Gastrocnemius medialis (tissue), 4 donors: ENCODE measurements at regions not wholly inside any gene's neighbourhood (a gene's known extent, or its start where the extent isn't known, plus 50 kb on each side); places are given as distances from the start of the nearest gene placed in this dataset.

Experiments used
- POLR2A ChIP-seq, 2 donors: fragments of 450-650 bp; IDR thresholded peaks; one replicate each; pipeline ENCODE4 v1.6.1; 2017; ENCODE audit warnings: antibody characterized with exemption in 2 of 2, mild to moderate bottlenecking in 2 of 2, moderate library complexity in 2 of 2
- TF ChIP-seq, protein P1 (sequence below), 5 experiments: fragments of 450-650 bp in 3 of 5; fragments of 200-600 bp in 2 of 5; sonication (generic) in 2 of 5; IDR thresholded peaks in 4 of 5; conservative IDR thresholded peaks in 1 of 5; 1 replicate in 4 of 5; 2 replicates in 1 of 5; pipeline ENCODE4 v1.5.1; 2016 to 2019; ENCODE audit warnings: antibody characterized with exemption in 5 of 5, mild to moderate bottlenecking in 3 of 5, moderate library complexity in 3 of 5

- TF ChIP-seq, protein P1, sequence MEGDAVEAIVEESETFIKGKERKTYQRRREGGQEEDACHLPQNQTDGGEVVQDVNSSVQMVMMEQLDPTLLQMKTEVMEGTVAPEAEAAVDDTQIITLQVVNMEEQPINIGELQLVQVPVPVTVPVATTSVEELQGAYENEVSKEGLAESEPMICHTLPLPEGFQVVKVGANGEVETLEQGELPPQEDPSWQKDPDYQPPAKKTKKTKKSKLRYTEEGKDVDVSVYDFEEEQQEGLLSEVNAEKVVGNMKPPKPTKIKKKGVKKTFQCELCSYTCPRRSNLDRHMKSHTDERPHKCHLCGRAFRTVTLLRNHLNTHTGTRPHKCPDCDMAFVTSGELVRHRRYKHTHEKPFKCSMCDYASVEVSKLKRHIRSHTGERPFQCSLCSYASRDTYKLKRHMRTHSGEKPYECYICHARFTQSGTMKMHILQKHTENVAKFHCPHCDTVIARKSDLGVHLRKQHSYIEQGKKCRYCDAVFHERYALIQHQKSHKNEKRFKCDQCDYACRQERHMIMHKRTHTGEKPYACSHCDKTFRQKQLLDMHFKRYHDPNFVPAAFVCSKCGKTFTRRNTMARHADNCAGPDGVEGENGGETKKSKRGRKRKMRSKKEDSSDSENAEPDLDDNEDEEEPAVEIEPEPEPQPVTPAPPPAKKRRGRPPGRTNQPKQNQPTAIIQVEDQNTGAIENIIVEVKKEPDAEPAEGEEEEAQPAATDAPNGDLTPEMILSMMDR (IDR thresholded peaks at IDR 0.05 in 4 of 5, conservative IDR thresholded peaks at IDR 0.05 in 1 of 5) = no peak
- no peak for TF ChIP-seq POLR2A (IDR thresholded peaks at IDR 0.05)
Observed at GRCh38 chr5:72035831-72036230, 71.4 kb upstream of the MAP1B start.
